GM19351 (cell line): ENCODE measurements at regions not wholly inside any gene's neighbourhood (a gene's known extent, or its start where the extent isn't known, plus 50 kb on each side); places are given as distances from the start of the nearest gene placed in this dataset.
"Not testable (repeated sequence)": the region's sequence is repeated elsewhere in the genome, so short reads cannot be mapped to it uniquely, and the experiment has no call there.

ENCODE experiments used
- ATAC-seq: cut with Tn5 transposase; IDR thresholded peaks from one replicate; pipeline ENCODE4 v1.9.1; 2021; ENCODE audit warnings: mild to moderate bottlenecking, moderate library complexity; ENCODE audit not compliant: unreplicated experiment

DNA sequence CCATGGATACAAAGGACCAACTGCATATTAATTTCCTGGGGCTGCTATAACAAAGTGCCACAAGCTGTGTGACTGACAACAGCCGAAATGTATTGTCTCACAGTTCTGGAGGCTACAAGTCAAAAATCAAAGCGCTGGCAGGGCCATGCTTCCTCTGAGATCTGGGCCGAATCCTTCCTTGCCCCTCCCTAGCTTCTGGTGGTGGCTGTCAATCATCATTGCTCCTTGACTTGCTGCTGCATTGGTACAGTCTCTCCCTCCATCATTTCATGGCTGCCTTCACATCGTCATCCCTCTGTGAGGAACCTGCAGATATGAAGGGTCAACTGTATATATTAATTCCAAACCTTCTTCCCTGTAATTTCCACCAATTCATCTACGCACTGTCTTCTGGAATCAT lies 118.3 kb downstream of the EXOC5 start:
- ATAC-seq, result no peak

GRCh38 chr14:57139173-57139572 lies 129.5 kb downstream of the EXOC5 start:
- no peak for ATAC-seq

DNA sequence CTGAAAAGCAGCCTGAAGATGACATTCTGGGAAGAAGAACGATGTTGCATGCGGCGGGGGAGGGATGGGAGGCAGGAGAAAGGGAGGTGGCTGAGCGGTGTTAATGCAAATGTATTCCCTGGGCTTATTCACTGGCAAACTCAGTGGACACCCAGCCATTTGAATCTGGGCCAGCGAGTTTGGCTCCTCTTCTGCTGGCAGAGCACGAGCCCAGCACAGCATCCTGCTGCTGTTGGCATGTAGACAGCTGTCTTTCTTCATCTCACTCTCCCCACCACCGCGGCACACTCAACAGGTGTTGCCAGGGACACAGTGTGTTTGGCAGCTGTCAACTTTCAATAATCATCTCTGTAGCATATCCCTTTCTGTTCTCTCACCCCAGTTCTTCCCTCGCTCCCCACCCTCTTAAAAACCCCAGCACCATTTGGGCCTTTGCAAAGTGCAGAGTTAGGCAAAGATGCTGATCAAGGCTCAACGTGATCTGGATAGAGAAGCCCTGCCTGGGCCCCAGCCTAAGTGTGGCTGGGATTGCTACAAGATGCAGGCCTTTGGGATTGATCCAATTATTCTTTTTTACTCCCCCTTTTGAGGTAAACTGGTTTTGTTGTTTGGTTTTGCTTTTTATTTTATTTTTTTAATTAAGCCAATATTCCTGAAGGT lies 131.9 kb downstream of the EXOC5 start:
- no peak for ATAC-seq

DNA sequence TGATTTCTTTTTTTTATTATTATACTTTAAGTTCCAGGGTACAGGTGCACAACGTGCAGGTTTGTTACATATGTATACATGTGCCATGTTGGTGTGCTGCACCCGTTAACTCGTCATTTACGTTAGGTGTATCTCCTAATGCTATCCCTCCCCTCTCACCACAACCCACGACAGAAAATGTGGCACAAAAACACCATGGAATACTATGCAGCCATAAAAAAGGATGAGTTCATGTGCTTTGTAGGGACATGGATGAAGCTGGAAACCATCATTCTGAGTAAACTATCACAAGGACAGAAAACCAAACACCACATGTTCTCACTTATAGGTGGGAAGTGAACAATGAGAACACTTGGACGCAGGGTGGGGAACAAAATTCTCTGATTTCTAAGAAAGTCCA lies 140.9 kb downstream of the EXOC5 start:
- ATAC-seq, result not testable (repeated sequence)

DNA sequence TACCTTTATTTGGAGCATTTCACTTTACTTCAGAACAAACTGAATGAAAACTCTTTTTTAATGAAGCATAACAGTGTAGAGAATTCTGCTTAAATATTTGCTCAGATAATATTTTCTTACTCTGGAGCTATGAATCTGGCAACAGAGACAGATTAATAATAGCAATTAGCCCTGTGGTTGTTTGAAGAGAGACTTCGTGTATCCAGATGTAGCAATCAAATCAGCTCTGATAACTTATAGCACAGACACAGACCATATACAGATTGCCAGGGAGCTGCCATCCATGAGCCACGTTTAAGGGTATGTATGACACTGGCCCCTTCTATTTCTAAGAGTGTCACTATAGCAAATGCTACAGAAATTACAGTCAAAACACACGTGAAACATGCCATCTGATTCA lies 146.6 kb downstream of the EXOC5 start:
- no peak for ATAC-seq

- ATAC-seq, result not testable (repeated sequence)
These were observed 156.5 kb downstream of the EXOC5 start for GRCh38 chr14:57112072-57112807.

GRCh38 chr14:57110411-57110810 lies 158.3 kb downstream of the EXOC5 start:
- ATAC-seq, result not testable (repeated sequence)

- no peak for ATAC-seq
These were observed 177.6 kb downstream of the EXOC5 start for GRCh38 chr14:57091030-57091608.

DNA sequence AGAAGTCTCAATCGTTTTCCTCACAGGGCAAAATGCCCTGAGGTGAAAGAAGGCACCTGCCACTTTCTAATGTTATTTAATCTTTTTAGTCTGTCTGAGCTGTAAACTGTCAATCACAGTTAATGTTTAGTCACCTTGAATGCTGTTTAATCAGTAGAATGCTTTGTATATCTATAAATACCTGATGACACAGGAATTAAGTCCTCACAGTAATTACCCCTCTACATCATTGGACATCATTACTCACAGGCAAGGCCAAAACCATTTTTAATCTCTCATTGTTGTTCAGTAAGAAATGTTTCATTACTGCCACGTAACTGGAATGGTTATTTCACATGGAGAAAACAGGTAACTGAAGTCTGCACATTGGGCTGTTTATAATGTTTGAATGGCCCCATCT lies 178.8 kb downstream of the EXOC5 start:
- ATAC-seq, result no peak

DNA sequence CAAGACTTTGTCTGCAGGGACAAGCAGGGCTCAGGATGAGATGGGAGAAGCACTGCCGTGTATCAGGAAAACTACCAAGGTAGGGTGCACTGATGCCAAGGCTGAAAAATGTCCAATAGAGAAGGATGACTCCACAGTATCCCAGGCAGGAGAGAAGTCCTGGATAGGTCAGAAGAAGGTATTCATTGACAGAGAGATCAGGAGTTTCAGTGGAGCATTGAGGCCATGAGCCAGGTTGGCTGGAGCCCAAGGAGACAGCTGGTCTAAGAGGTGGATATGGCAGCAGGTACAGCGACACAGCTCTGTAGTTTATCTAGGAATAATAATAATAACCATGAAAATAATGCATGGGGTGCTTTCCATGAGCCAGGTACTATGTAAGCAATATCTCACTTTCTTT lies 180.9 kb downstream of the EXOC5 start:
- no peak for ATAC-seq

GRCh38 chr14:57086271-57087162 lies 182.2 kb downstream of the EXOC5 start:
- no peak for ATAC-seq

- ATAC-seq, result no peak
These were observed 182.9 kb downstream of the EXOC5 start for GRCh38 chr14:57085801-57086200.

DNA sequence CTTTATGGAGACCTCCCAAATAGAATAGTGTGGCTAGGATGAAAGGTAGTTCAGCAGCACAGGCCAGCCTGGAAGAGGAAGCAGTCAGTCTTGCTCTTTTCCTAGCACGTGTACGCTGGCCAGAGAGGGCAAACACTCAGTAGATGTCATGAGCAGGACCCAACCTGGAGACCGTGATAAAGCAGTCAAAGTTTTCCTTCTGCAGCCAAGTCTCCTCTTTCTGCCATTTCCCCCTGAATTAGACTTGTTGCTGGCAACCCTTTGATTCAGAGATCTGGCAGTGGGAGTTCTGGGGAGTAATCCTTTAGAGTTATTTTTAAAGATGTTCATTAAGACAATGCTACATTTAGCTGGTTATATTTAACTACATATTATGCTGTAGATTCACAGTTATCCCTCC lies 183.7 kb downstream of the EXOC5 start:
- no peak for ATAC-seq

GRCh38 chr14:57080691-57081090 lies 188.0 kb downstream of the EXOC5 start:
- ATAC-seq, result no peak

DNA sequence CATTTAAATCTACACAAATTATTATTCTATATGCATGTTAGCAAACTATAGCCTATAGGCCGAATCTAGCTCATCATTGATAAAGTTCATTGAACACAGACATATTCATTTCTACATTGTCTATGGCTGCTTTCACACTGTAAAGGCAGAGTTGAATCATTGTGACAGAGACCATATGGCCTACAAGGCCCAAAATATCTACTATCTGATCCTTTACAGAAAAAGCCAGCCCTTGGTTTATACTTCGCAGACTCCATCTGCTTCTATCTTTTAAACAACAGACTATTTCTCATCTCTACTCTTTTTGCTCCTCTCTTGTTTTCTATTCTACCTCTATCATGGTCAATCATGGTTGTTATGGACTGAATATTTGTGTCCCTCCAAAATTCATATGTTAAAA lies 190.7 kb downstream of the EXOC5 start:
- no peak for ATAC-seq

GRCh38 chr14:57073986-57074385 lies 194.7 kb downstream of the EXOC5 start:
- no peak for ATAC-seq

DNA sequence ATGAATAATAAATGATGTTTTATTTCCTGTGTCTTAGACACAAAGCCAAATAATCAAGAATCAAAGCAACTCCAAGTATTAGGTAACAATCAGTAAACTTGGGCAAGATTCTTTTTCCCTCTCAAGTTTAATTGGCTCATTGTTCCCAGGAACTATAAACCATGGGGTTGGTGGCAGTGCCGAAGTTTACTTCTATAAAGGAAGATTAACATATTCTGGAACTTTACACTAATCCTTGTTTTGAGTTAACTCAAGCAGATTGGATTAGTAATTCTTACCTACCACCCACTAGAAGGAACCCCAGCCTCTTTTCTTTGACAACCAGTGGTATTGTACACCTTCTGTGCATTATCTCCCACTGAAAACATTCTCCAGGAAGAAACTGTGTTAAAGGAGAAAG lies 197.1 kb downstream of the EXOC5 start:
- no peak for ATAC-seq

GRCh38 chr14:57069702-57070101 lies 199.0 kb downstream of the EXOC5 start:
- ATAC-seq, result no peak

GRCh38 chr14:57068511-57068910 lies 200.2 kb downstream of the EXOC5 start:
- no peak for ATAC-seq

DNA sequence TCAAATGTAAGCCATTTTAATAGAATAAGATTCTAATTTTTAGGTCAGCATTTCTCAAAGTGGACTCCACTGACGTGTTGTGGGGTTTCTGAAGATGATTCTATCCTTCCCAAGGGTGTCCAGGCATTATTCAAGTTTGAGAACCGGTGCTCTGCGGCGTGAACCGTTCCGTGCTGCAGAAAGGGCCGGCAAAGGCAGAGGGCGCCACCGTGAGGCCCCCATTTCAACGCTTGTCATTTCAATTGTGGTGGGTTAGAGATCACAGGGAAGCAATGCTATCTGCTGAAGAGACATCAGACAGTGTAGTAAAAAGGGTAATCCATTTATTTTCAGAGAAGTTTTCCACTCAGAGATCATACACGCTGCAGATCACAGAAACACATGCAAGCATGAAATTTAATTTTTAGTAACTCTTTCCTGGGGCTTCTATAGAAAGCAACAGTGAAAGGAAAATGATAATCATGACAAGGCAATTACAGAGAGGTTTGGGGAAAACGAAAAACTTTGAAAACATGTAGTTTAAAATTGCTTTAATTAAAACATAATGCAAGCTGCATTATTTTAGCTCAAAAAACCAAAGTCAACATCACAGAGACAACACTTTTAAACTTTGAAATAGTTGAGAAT lies 201.7 kb downstream of the EXOC5 start:
- ATAC-seq, result peak; percentile 93

DNA sequence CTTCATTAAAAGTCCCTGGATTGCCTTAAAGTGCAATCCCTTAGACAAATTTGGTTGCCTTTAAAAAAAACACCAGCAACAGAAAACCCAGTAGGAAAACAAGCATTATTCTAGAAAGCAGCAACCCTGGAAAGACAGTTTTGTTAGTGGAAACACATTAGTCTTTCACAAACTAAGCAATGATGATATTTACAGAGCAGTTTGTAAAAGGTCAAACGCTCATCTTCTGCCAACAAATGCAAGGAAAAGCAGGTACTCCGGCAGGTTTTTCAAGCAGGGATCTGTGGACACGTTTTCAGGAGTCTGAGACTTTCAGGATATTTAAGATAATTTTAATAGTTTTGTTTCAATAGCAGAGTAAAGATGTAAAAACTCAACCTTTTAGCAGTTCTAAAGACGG lies 202.2 kb downstream of the EXOC5 start:
- ATAC-seq, result no peak
